IMR-90 (cell line): ENCODE measurements at regions not wholly inside any gene's neighbourhood (a gene's known extent, or its start where the extent isn't known, plus 50 kb on each side); places are given as distances from the start of the nearest gene placed in this dataset.

Experiments used
- ATAC-seq: fragments of 200-7000 bp; cut with Tn5 transposase; 2 replicates; pipeline ENCODE4 v1.9.1; 2020; ENCODE audit warnings: low read depth, mild to moderate bottlenecking, moderate library complexity
- BruUV-seq: library from RNA; stranded (reverse); fragments of 400-500 nt; replicated peaks from 2 replicates; lab custom pipeline; 2021; lab: Mats Ljungman, UMichigan
- CTCF ChIA-PET: fragments of 300-600 bp; formaldehyde crosslinking; extraction: SDS; loops from one replicate; lab custom pipeline; 2021; ENCODE audit warnings: antibody characterized with exemption; lab: Yijun Ruan, JAX
- POLR2A ChIA-PET: fragments of 300-600 bp; sonication (Branson Sonifier 250); formaldehyde crosslinking; loops from one replicate; lab custom pipeline; 2022; ENCODE audit warnings: antibody characterized with exemption; ENCODE audit not compliant: unreplicated experiment; lab: Charles Lee
- DNase-seq: peaks from one replicate; pipeline ENCODE4 v3.0.0; 2013
- H2AFZ ChIP-seq: replicated peaks from 2 replicates; pipeline ENCODE3; 2013; ENCODE audit warnings: low read length, mild to moderate bottlenecking; ENCODE audit not compliant: poor library complexity
- H2AK5ac ChIP-seq: 2 replicates; pipeline ENCODE4 v1.6.1; 2013; ENCODE audit warnings: low read depth, low read length, inconsistent platforms
- H2AK9ac ChIP-seq: replicated peaks from 2 replicates; pipeline ENCODE3; 2013; ENCODE audit warnings: mild to moderate bottlenecking, low read depth, low read length, moderate library complexity; ENCODE audit not compliant: poor library complexity
- H2BK120ac ChIP-seq: 2 replicates; pipeline ENCODE4 v1.6.1; 2013; ENCODE audit warnings: low read depth, low read length, inconsistent platforms
- H2BK15ac ChIP-seq: 3 replicates; pipeline ENCODE4 v1.6.1; 2013; ENCODE audit warnings: low read depth, low read length, inconsistent platforms
- H2BK20ac ChIP-seq: 2 replicates; pipeline ENCODE4 v1.6.1; 2013; ENCODE audit warnings: low read depth, mild to moderate bottlenecking, inconsistent platforms, low read length, moderate library complexity
- H2BK5ac ChIP-seq: 2 replicates; pipeline ENCODE4 v1.6.1; 2013; ENCODE audit warnings: mild to moderate bottlenecking, low read depth, low read length, inconsistent platforms; ENCODE audit not compliant: poor library complexity, severe bottlenecking
- H3K14ac ChIP-seq: replicated peaks from 2 replicates; pipeline ENCODE4 v1.6.1; 2013; ENCODE audit warnings: low read depth, low read length, inconsistent platforms
- H3K18ac ChIP-seq: 2 replicates; pipeline ENCODE4 v1.6.1; 2013; ENCODE audit warnings: low read depth, low read length, control low read depth
- H3K23ac ChIP-seq: 2 replicates; pipeline ENCODE4 v1.6.1; 2013; ENCODE audit warnings: low read depth, low read length, inconsistent platforms
- H3K27ac ChIP-seq: 2 replicates; pipeline ENCODE4 v1.5.1; 2013; ENCODE audit warnings: mild to moderate bottlenecking, control low read depth, low read length; ENCODE audit not compliant: insufficient read depth
- H3K27me3 ChIP-seq: 2 replicates; pipeline ENCODE4 v1.6.1; 2013; ENCODE audit warnings: low read length; ENCODE audit not compliant: control insufficient read depth, insufficient read depth
- H3K36me3 ChIP-seq: 2 replicates; pipeline ENCODE4 v1.6.1; 2013; ENCODE audit warnings: low read length, mixed read lengths; ENCODE audit not compliant: control insufficient read depth, insufficient read depth
- H3K4ac ChIP-seq: 2 replicates; pipeline ENCODE4 v1.6.1; 2013; ENCODE audit warnings: low read depth, low read length, inconsistent platforms
- H3K4me1 ChIP-seq: 2 replicates; pipeline ENCODE4 v1.6.1; 2013; ENCODE audit warnings: low read length, mixed read lengths; ENCODE audit not compliant: control insufficient read depth, insufficient read depth
- H3K4me2 ChIP-seq: 2 replicates; pipeline ENCODE4 v1.6.1; 2013; ENCODE audit warnings: low read depth, mild to moderate bottlenecking, control low read depth, low read length, moderate library complexity
- H3K4me3 ChIP-seq: 2 replicates; pipeline ENCODE4 v1.5.1; 2013; ENCODE audit warnings: low read depth, mild to moderate bottlenecking, control low read depth, low read length, moderate library complexity; ENCODE audit not compliant: insufficient read depth
- H3K56ac ChIP-seq: 2 replicates; pipeline ENCODE4 v1.6.1; 2013; ENCODE audit warnings: low read length, inconsistent platforms; ENCODE audit not compliant: insufficient read depth; ENCODE audit errors: extremely low read depth
- H3K79me1 ChIP-seq, 2 experiments: 2 replicates each; pipeline ENCODE4 v1.6.1; 2013; ENCODE audit warnings: low read length in 2 of 2, inconsistent platforms in 1 of 2, low read depth in 1 of 2
- H3K9ac ChIP-seq: 2 replicates; pipeline ENCODE4 v1.6.1; 2013; ENCODE audit warnings: low read depth, low read length, control low read depth
- H3K9me1 ChIP-seq: 2 replicates; pipeline ENCODE4 v1.6.1; 2013; ENCODE audit warnings: low read length, inconsistent platforms; ENCODE audit not compliant: insufficient read depth
- H3K9me3 ChIP-seq: 2 replicates; pipeline ENCODE4 v1.6.1; 2013; ENCODE audit warnings: low read length; ENCODE audit not compliant: control insufficient read depth, insufficient read depth
- H4K20me1 ChIP-seq: 2 replicates; pipeline ENCODE4 v1.6.1; 2013; ENCODE audit warnings: low read length, inconsistent platforms; ENCODE audit not compliant: insufficient read depth
- H4K5ac ChIP-seq: 2 replicates; pipeline ENCODE4 v1.6.1; 2013; ENCODE audit warnings: mild to moderate bottlenecking, low read depth, low read length, control low read depth
- H4K8ac ChIP-seq, 2 experiments: 2 replicates each; pipeline ENCODE4 v1.6.1; 2013; ENCODE audit warnings: low read depth in 2 of 2, low read length in 2 of 2, control low read depth in 1 of 2, inconsistent platforms in 1 of 2
- H4K91ac ChIP-seq: 2 replicates; pipeline ENCODE4 v1.6.1; 2013; ENCODE audit warnings: low read depth, low read length, inconsistent platforms; ENCODE audit not compliant: insufficient read depth
- NFE2L2 ChIP-seq: fragments of 150-350 bp; IDR thresholded peaks from 2 replicates; pipeline ENCODE4 v1.6.1; 2016; ENCODE audit warnings: low read depth, mild to moderate bottlenecking, low read length
- POLR2A ChIP-seq: IDR thresholded peaks from 2 replicates; pipeline ENCODE4 v1.6.1; 2012; ENCODE audit warnings: mild to moderate bottlenecking, low read depth, low read length
- RCOR1 ChIP-seq: IDR thresholded peaks from 2 replicates; pipeline ENCODE4 v1.6.1; 2012; ENCODE audit warnings: mild to moderate bottlenecking, low read length, improper control_type of control experiment; ENCODE audit not compliant: insufficient replicate concordance
- WGBS, 2 experiments: methylation state at CpG; one replicate each; pipeline versions ENCODE4 v1.1.5 to v1.1.7; 2013; ENCODE audit warnings: missing lambda C conversion rate in 2 of 2; ENCODE audit not compliant: insufficient read length in 1 of 2; ENCODE audit errors: extremely low coverage in 2 of 2; 5-methylcytosine and 5-hydroxymethylcytosine counted together
- dilution Hi-C: fragments of 300-500 bp; cut with HindIII; formaldehyde crosslinking; loops from one replicate; pipeline ENCODE4 v1.14.3; 2018; ENCODE audit warnings: low sequenced_read_pairs; ENCODE audit not compliant: unreplicated experiment
- in situ Hi-C: fragments of 300-500 bp; cut with MboI; formaldehyde crosslinking; loops from 3 replicates; pipeline ENCODE4 v1.14.3; 2019; ENCODE audit warnings: low sequenced_read_pairs, inconsistent platforms, mixed read lengths
- intact Hi-C: fragments of 100-400 bp; cut with micrococcal nuclease; formaldehyde crosslinking; loops from 2 replicates; pipeline ENCODE4 v1.10.0; 2022

DNA sequence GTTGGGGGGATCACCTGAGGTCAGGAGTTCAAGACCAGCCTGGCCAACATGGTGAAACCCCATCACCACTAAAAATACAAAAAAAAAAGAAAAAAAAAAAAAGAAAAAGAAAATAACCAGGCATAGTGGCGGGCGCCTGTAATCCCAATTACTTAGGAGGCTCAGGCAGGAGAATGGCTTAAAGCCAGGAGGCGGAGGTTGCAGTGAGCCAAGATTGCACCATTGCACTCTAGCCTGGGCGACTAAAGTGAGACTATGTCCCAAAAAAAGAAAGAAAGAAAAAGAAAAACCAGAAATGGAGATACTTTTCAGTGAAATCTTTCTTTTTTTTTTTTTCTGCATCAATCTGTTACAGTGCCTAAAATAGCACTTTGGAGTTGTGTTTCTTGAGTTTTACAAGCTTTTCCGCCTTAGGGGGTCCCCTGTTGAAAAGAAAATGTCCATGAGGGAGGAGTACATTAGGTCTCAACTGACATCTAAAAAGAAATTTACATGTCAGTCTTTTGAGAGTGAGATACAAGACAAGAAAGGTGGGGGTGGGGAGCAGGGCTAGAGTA is 82.9 kb upstream of the VASH1 start:
- in situ Hi-C loops: no loop called here
- H2BK120ac ChIP-seq: no peak overlapping the region
- no peak overlapping the region for H3K14ac ChIP-seq
- no peak overlapping the region for H2BK15ac ChIP-seq
- DNase-seq: no peak
- H4K8ac ChIP-seq: no peak overlapping the region
- H3K4me1 ChIP-seq: no peaks in the 10 kb centered on the region
- dilution Hi-C loops: no loop called here
- no peak overlapping the region for H4K91ac ChIP-seq
- no peak overlapping the region for H2BK20ac ChIP-seq
- no peak overlapping the region for H3K23ac ChIP-seq
- no peaks in the 10 kb centered on the region for H3K79me1 ChIP-seq
- ATAC-seq: no peak
- intact Hi-C loops: no loop called here
- no peaks in the 10 kb centered on the region for H3K9me3 ChIP-seq
- no peak overlapping the region for H2BK5ac ChIP-seq
- H3K4me2 ChIP-seq: no peak overlapping the region
- H3K36me3 ChIP-seq: no peaks in the 10 kb centered on the region
- no peak overlapping the region for H3K4me3 ChIP-seq
- H3K27ac ChIP-seq: no peak overlapping the region
- H3K56ac ChIP-seq: no peak overlapping the region
- peaks cover 2% of the 10 kb centered on the region; the same call in 1 of the 2 replicates for H3K27me3 ChIP-seq
- H3K18ac ChIP-seq: no peak overlapping the region
- WGBS, 2 experiments: 40% methylated on average over 2 of the region's 5 CpGs; no CpG with 5 or more reads in 1 of the 2 experiments
- ChIA-PET CTCF (interaction anchor here (0.7 kb wide), 1 partner anchor 12 kb away, joined by 3 read pairs; no protein-coding TSS in a partner anchor), POLR2A (no interaction called here)
- no peaks in the 10 kb centered on the region for H4K20me1 ChIP-seq
- TF ChIP-seq RCOR1 (no peak), NFE2L2 (no peak), POLR2A (no peak)
- no peak overlapping the region for H3K9ac ChIP-seq
- no peak overlapping the region for H4K5ac ChIP-seq
- H2AK9ac ChIP-seq: no peak overlapping the region
- H3K4ac ChIP-seq: no peak overlapping the region
- no TSS peak for BruUV-seq
- no peaks in the 10 kb centered on the region for H3K9me1 ChIP-seq
- H2AK5ac ChIP-seq: no peak overlapping the region
- no peak overlapping the region for H2AFZ ChIP-seq
